Thyroid gland (tissue), 4 donors: ENCODE measurements at regions not wholly inside any gene's neighbourhood (a gene's known extent, or its start where the extent isn't known, plus 50 kb on each side); places are given as distances from the start of the nearest gene placed in this dataset.

Experiments
- CTCF ChIP-seq, 6 experiments: fragments of 200-600 bp in 3 of 6; fragments of 450-650 bp in 3 of 6; sonication (generic) in 3 of 6; IDR thresholded peaks; one replicate each; pipeline ENCODE4 v1.5.1; 2016 to 2019; ENCODE audit warnings: antibody characterized with exemption in 6 of 6, mild to moderate bottlenecking in 2 of 6, inconsistent platforms in 1 of 6, moderate library complexity in 1 of 6
- POLR2A ChIP-seq, 2 donors: fragments of 450-650 bp; IDR thresholded peaks; one replicate each; pipeline ENCODE4 v1.6.1; 2017; ENCODE audit warnings: antibody characterized with exemption in 2 of 2, mild to moderate bottlenecking in 2 of 2, moderate library complexity in 1 of 2

- TF ChIP-seq CTCF (IDR thresholded peaks at IDR 0.05) (no peak), POLR2A (IDR thresholded peaks at IDR 0.05) (no peak)
Observed at GRCh38 chr18:64810354-64810753, 661.5 kb upstream of the LINC00305 start.
